ENCODE measurements at regions not wholly inside any gene's neighbourhood (a gene's known extent, or its start where the extent isn't known, plus 50 kb on each side); places are given as distances from the start of the nearest gene placed in this dataset.
"Not testable (repeated sequence)": the region's sequence is repeated elsewhere in the genome, so short reads cannot be mapped to it uniquely, and the experiment has no call there.

DNA sequence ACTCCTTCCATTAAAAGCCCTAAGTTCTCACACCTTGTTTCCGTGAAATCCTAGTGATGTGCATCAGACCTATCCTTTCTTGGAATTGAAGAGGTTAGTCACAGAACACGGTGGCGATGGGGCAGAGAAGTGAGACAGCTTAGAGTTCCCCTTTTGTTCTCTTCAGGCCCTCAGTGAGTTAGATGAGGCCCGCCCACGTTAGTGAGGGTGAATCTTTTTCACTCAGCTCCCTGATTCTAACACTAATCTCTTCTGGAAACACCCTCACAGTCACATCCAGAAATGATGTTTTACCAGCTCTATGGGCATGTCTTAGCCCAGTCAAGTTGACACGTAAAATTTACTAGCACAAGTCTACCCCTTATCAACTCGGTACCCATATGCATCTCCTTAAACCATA, 172.7 kb upstream of the NOX3 start:
- DNase-seq, result no peak

DNA sequence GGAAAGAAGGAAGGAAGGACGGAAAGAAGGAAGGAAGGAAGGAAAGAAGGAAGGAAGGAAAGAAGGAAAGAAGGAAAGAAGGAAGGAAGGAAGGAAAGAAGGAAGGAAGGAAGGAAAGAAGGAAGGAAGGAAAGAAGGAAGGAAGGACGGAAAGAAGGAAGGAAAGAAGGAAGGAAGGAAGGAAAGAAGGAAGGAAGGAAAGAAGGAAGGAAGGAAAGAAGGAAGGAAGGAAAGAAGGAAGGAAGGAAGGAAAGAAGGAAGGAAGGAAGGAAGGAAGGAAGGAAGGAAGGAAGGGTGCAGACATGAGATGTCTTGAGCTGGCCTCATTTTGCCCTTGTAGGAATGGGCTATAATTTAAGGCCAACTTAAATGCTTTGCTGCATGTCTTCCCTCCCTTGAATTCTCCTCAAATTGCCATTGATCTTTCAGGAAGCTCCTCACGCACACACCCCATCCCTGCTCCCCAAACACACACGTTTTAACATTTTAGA, 172.1 kb upstream of the NOX3 start:
- not testable (repeated sequence) for DNase-seq

DNA sequence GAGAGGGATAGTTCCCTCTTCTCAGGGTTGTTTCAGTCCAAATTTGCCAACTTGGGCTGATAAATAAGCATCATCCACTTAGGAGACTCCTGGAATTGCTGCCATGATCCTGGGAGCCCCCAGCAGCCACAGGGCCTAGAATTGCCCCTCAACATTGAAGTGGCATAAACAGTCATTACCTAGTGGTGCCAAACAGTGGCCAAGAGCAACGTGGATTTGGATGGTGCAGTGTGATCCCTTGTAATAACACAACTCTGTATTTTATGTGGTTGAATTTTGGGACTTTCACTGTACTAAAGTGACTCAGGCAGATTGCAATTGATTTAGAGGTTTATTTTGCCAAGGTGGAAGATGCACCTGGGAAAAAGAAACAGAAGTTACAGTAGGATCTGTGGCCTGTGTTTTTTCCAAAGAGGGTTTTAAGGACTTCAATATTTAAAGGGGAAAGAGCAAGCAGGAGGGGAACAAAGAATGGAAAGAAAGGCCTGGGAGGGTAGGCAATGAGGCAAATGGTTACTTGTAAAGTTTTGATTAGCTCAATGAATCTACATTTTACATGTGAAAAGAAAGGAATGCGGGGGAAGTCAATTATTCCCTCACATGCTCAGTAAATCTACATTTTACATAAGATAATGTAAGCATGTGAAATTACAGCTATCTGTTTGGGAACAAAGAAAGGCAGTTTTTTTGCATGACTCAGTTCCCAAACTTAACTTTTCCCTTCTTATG, 168.0 kb upstream of the NOX3 start:
- no peak for DNase-seq

DNA sequence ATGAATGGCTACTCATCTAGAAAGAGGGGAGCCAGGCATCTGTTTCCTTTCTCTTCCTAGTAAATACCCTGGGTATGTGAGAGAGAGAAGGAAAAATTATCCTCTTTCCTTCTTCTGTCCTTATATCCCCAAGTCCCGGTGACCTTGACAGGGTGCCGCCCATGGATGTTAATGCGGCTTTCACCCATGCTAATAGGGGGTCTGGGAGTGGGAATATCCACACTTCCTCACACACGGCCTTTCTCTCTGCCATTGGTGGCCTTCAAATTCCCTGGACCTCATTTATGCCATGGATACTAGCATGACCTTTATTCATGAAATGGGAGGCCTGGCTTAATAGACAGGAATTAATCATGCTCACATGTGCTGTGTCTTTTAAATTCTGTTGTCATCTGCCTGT, 159.0 kb upstream of the NOX3 start:
- DNase-seq, result no peak

DNA sequence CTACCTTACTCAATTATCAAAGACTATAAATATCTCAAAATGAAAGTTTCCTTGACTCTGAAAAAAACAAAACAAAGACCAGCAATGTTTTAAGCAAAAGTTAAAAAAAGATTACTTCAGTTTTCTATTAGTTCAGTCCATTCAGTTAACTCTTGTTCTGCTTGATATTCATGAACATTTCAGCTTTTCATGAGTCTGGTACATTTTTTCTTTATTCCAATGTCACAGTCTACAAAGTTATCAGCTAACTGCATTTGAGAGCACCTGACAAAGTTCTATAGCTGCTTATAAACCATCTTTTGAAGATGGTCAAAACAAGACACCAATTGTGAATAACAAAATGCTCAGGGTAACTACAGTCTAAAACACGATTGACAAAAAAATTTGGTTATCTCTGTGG, 156.1 kb upstream of the NOX3 start:
- DNase-seq, result no peak

DNA sequence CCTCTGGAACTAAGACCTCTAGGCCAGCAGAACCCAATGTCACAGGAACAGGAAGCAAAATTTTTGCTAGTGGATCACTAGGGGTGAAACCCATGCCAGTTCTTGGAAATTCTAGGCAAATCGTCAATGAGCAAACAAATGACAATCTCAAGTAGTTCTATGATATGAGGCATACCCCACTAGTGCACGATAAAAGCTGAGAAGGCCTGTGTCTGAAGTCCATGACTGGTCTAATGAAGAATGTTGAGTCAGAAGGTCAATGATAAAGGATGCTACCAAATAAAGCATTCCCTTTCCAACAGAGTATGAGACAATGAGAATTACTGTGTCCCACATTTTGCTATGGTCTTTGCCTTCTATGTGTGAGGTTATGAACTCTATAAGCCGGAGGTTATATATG, 149.4 kb upstream of the NOX3 start:
- peak; percentile 36 for DNase-seq

DNA sequence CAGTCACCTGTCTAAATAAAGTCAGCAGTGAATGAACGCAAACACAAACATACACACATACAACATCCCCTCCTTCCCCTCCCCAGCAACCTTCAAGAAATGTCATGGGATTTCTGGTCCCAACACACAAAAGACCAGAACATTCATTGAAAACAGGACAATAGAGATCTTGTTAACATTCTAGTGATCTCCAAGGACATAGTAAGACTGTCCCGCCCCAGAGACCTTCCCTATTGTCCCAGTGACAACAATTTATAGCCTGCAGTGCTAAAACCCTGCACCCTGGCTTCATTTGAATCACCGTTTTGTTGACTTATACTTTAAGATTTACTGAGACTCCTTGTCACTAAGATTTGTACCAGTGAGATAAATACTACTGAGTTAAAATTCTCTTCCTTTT, 143.9 kb upstream of the NOX3 start:
- DNase-seq, result no peak

DNA sequence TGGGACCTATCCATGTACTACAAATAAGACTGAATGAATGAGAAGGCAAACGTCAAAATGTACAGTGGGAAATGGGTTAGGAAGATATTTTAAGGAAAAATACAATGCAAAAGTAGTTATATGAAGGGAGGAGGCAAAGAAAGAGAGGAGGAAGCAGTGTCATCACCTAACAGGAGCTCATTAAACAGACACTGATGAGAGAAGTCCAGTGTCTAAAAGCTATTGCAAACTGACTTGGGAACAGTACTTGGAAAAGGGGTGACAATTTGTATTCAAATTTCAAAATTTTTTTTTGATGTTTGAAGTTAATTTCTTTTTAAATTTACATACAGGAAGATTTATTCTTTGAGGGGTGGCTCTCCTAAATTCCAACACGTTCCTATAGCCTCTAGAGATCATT, 143.5 kb upstream of the NOX3 start:
- no peak for DNase-seq

DNA sequence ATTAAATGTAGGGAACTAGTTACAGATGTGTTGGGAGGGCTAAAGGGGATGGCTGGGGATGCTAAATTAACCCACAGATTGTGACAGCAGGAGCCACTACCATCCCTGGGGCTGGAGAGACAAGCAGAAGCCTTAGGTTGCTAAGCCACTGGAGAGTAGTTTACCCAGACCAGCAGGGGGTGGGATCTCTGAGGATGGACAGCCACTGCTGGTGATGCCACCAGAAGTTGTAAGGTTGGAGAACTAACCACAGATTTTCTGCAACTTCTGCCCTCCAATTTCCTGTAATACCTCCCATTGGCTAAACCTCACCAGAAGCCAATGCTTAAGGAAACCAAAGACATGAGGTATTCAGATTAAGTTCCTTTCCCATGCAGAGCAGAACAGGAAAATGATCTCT, 139.6 kb upstream of the NOX3 start:
- DNase-seq, result no peak

DNA sequence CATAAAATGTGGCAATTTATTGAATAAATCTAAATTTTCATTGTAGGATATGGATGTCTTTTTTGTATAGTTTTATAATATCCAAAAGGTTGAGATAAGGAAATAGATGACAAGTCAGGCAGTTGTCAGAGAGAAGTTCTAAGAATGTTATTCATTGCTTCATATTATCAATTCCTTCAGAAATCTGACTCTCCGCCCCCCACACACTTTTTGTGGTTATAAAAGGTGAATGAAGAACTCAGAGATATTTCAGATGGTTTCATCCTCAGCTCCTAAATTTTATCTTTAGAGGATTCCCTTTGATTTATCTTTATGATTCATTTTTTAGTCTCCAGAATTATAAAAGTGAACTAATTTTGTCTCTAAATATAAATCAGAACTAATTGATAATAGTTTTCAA, 136.1 kb upstream of the NOX3 start:
- DNase-seq, result no peak

DNA sequence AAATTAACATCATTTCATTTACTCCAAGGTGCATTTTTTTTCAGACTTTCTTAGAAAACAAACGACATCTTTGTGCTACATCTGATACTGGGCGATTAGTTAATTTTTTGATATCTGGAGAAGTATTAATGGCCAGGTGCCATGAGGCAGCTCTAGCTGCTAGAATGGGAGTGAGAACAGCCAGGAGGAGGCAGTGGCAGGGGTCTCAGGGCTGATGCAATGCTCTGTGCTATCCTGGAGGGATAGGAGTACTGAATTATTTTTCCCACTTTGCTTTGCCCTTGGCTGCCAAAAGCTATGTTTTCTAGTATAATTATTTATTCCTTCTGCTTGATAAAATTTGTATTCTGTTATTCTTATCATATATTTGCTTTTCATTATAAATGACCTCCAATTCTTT, 133.6 kb upstream of the NOX3 start:
- no peak for DNase-seq

DNA sequence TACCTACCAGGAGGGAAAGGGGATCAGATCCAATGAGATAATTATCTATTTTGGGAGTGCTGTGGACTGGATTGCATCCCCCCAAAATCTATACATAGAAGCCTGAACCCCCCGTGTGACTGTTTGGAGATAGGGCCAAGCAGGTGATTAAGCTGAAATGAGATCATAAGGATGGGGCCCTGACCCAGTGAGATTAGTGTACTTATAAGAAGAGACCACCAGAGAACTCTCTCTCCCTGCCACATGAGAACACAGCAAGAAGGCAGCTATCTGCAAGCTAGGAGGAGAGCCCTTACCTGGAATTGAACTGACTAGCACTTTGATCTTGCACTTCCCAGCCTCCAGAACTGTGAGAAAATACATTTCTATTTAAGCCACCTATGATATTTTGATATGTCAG, 132.2 kb upstream of the NOX3 start:
- no peak for DNase-seq

DNA sequence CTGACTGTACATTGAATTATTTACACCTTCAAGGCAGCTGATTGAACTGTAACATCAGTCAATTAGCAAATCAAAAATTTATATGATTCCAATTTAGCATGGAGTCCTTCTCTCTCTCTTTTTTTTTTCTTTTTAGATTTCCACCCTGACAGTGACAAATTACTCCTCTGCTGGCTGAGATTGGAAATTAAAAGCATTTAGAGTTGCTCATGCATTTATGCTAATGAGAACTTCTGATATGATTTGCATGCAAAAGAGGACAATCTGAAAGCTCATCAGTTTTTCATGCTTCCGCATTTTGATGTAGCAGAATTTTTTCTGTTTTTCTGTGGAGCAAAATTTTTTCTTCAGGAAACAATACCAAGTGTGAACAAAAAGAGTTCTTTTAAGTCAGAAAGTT, 130.5 kb upstream of the NOX3 start:
- no peak for DNase-seq

DNA sequence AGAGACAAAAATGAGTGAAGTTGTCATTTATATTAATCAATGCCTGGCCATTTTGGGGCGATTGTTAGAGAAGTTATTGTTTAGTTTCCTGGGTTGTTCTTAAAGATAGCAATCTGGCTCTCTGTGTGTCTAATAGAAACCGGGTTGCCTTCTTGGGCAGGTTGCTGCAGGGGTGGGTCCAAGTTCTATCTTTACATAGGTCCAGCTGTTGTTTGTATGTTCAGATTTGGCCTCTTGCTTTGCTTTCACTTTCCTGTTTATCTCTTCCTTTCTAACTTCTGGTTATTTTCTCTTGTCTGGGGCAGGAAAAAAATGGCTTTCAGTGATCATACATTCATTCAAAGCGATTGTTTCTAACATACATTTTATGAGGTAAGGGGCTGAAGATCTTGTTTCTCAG, 128.4 kb upstream of the NOX3 start:
- no peak for DNase-seq

DNA sequence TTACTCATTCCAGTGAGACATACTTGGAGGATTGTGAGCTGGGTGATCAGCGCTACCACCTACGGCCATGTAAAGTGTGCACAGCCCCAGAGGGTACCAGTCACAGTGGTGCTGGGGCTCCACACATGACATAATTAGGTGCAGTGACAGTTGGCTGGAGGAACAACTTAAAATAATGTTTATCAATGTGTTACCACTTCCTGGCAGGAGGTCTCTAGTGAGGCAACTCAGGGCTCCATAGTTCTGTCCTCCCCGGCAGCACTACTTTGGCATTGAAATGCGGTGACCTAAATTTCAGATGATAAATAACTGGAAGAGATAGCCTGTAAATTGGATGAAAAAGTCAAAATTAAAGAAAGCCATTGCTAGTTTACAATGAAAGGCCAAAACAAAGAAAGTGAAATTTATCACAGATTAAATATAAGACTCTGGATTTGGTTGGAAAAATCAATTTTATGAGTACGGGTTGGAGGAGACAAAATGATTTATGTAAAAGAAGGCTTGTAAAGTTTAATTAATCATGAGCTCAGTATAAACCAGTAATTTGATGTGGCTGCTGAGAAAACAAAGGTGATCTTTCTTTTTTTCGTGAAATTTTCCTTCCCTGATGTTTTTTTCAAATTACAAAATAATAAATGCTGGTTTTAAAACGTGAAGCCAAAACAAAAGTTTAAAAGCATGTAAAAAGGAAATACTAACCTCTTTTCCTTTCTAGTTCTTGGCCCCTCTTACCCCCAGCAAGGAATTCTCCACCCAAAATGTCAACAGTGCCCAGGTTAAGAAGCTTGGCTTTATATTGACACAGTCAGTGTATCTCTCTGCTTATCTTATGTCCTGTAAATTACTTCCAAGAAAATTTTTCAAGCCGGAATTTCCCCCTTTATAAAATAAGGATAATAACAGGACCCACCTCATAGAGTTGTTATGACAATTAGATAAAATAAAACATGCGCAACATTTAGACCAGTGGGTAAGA, 126.7 kb upstream of the NOX3 start:
- DNase-seq, result no peak

DNA sequence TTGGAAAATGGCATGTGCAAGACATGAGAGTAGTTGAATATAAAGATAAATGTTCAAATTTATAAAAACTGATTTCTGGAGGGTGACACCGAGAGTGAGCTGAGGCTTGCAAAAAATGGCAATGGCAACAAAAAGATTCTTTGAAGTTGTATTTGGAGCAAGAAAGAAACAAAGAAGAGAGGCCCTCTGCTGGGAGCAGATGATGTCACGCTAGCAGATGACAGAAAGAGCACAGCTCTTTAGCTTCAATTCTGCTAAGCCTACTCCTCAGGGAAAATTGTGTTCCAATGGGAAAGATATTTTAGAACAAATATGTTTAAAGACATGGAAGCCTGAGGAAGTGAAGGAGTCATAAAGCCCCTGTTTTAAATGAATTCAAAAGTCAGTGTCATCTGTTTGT, 125.3 kb upstream of the NOX3 start:
- DNase-seq, result no peak

DNA sequence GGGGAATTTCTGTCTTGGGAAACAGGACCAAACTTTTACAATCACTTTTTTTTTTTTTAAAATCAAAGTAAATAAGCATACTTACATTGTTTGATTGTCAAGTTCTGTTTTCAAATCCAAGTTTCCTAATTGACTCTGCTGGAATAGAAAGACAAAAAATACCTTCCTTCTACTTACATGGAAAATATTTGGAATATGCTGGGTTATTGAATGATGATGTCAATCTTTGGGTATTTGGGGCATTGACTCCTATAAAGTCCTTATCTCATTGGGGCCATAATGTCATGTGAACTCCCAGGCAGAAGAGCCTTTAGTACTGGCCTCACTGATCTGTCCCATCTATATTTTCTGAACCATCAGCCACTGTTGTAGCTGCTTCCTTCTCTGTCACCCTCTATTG, 122.6 kb upstream of the NOX3 start:
- peak; percentile 14 for DNase-seq

DNA sequence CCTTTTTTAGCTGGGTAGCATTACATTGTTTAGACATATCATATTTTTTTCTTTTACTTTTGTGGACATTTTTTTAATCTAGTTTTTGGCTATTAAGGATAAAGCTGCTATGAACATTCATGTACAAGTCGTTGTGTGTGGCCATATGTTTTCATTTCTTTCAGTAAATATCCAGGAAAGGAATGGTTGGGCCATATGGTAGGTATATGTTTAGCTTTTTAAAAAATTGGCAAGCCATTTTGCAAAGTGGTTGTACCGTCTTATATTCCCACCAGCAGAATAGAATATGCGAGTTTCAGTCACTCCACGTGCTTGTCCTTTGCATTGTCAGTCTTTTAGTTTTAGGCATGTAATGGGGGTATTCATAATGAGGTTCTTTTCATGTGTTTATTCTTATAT, 106.3 kb upstream of the NOX3 start:
- DNase-seq, result no peak

DNA sequence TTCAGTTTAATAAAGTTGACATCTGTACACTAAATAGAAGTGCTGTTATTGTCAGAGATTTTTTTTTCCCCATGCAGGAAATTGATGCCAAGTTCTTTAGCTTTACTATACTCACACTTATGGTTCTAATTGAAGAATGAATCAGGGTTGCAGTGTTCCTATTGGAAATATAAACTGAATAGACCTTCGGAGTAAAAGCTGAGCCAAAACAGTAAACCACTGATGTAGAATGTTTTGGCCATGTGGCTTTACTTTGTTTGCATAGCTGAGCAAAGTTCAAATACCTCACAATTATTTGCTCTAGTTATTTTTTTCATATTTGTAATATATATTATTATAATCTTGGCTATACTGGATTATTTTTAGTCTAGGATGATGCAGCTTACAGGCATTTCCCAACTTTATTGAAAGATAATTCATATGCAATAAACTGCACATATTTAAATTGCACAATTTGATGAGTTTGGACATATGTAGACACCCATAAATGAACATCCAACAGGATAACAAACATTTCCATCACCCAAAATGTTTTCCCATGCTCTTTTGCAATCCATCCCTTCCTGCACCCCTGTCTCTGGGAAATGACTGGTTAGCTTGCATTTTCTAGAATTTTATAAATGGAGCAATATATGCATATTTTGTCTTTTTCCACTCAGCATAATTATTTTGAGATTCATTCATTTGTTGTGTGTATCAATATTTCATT, 105.8 kb upstream of the NOX3 start:
- peak; percentile 58 for DNase-seq

DNA sequence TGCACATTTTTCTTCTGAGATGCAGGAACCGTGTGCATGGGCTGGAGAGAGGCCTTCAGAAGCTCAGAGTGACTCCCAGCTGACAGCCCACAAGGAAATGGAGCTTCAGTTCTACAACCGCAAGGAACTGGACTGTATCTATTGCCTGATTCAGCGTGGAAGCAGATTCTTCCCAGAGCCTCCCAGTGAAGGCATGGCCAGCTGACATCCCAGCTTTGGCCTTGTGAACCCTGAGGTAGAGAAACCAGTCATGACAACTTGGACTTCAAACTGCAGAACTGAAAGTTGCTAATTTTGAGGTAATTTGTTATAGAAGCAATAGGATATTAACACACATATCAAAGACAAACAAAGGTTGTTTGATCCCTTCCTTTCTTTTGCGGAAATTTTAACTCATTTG, 94.3 kb upstream of the NOX3 start:
- no peak for DNase-seq

DNA sequence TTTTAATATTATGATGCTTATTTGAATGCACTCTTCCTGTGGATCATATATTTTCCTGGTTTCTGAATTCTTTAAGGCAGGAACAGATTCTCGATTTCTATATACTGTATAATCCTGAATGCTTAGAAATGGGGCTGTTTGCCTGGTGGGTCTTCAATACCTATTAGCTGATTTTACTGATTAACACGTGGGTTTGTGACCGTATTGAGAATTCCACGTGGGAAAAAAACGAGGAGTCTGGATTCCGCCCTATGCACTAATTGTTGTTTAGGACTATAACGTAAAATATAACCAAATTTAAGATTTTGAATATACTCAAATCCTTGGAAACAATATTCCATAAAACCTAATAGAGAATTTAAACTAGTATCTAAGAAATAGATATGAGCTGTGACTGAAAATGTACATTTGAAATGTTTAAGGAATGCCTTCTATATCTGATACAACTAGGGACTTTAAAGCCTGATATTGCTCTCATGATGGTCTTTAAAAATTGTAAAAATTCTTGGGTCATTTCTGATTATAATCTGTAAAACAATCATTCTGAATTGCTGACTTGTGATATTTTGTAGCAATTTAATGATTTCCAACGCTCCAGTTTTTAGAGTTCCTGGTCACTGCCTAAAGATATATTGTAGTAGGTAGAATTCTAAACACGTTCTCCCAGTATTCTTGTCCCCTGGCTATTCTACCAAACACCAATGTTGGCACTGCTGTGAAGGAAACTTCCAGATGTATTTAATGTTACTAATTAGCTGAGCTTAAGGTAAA, 93.6 kb upstream of the NOX3 start:
- no peak for DNase-seq

DNA sequence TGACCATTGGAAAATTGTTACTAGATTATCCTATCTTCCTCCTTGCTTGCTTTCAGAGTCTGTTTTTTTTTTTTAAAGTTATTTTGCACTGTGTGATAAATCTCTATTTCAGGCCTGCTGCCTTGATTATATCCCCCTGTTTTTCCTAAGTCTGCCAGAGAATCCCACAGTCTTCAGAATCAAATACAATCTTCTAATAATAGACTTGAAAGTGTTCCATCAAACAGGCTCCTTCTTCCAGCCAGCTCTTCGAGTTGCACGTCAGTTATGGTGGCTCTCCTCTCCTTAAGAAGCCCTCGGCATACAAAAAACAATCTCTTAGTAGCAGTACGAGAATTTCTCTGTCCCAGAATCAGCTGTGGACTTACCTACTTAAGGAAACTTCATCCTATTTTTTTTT, 92.9 kb upstream of the NOX3 start:
- no peak for DNase-seq

DNA sequence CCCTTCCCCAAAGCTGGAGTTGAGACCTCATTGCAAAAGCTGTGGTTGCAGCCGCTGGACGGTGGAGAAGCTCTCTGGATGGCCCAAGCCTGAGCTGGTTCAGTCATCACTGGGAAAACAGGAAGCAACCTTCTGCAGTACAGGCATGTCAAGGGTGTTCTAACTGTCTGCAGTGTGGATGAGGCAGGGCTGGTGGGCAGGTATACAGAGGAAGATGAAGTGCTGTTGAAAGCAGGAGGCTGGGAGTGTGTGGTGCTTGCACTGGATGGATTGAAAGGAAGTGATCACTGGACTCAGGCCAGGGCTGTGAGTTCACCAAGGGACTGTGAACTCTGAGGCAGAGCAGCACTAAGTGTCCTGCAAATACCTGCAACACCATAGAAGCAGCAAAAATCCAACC, 89.0 kb upstream of the NOX3 start:
- DNase-seq, result no peak

Data from fibroblast of skin of right biceps (primary cell).